OCI-LY1 (cell line): ENCODE measurements at regions not wholly inside any gene's neighbourhood (a gene's known extent, or its start where the extent isn't known, plus 50 kb on each side); places are given as distances from the start of the nearest gene placed in this dataset.

Source experiments
- CTCF ChIP-seq: fragments of 200-600 bp; sonication (generic), shearing (Covaris generic); IDR thresholded peaks from 2 replicates; pipeline ENCODE4 v1.5.1; 2017; ENCODE audit warnings: mild to moderate bottlenecking, antibody characterized with exemption, low read length, moderate library complexity, mixed read lengths
- EZH2 ChIP-seq: fragments of 200-600 bp; sonication (generic), shearing (Covaris generic); IDR thresholded peaks from 2 replicates; pipeline ENCODE4 v1.8.0; 2017; ENCODE audit warnings: borderline replicate concordance, mixed run types, mild to moderate bottlenecking, antibody characterized with exemption, low read length, moderate library complexity, mixed read lengths

- no peak for TF ChIP-seq CTCF
- TF ChIP-seq EZH2, result no peak
These were observed 107.5 kb upstream of the GALNT15 start for GRCh38 chr3:16066975-16067374.
